HG03442 (cell line): ENCODE measurements at regions not wholly inside any gene's neighbourhood (a gene's known extent, or its start where the extent isn't known, plus 50 kb on each side); places are given as distances from the start of the nearest gene placed in this dataset.

Source experiments
- ATAC-seq: cut with Tn5 transposase; IDR thresholded peaks from one replicate; pipeline ENCODE4 v1.9.1; 2021; ENCODE audit warnings: mild to moderate bottlenecking, moderate library complexity; ENCODE audit not compliant: unreplicated experiment

DNA sequence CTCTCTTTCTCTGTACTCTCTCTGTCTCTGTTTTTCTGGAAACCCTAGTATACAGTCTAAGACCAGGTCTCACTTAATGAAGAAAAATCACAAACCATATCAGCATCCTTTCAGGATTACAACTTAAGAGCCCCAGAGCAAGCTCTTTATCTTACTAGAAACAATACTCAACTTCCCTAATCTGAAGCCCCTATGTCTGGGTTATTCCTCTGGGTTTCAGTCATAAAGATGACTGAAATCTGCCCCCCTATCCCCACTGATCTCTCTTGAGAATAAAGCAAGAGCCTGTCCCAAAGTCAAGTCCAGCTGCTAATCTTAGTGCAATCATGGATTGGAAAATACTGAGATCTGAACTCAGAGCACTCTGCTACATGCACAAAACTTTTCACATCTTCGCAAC, 53.9 kb upstream of the PICALM start:
- no peak for ATAC-seq

- ATAC-seq, result no peak
Measured at GRCh38 chr11:86120807-86121206, 51.9 kb upstream of the PICALM start.

GRCh38 chr11:86119906-86120305, 51.0 kb upstream of the PICALM start:
- no peak for ATAC-seq

- no peak for ATAC-seq
Measured at GRCh38 chr11:86119077-86119476, 50.2 kb upstream of the PICALM start.
